GM23338 (cell line): ENCODE measurements at regions not wholly inside any gene's neighbourhood (a gene's known extent, or its start where the extent isn't known, plus 50 kb on each side); places are given as distances from the start of the nearest gene placed in this dataset.

Experiments
- ATAC-seq: fragments of 200-7000 bp; cut with Tn5 transposase; 3 replicates; pipeline ENCODE4 v1.9.1; 2020
- DNase-seq: peaks from one replicate; pipeline ENCODE4 v3.0.0-alpha.2; 2015; ENCODE audit warnings: low spot score
- H2AFZ ChIP-seq: fragments of 200-600 bp; sonication (generic); 2 replicates; pipeline ENCODE4 v1.8.0; 2016; ENCODE audit warnings: antibody characterized with exemption, mild to moderate bottlenecking, moderate library complexity
- H3F3A ChIP-seq: fragments of 200-600 bp; sonication (generic); replicated peaks from 2 replicates; pipeline ENCODE4 v1.8.0; 2017; ENCODE audit warnings: antibody characterized with exemption, mixed run types, low read depth
- H3K27ac ChIP-seq: fragments of 200-600 bp; sonication (generic); 2 replicates; pipeline ENCODE4 v1.6.1; 2016; ENCODE audit warnings: low read depth
- H3K27me3 ChIP-seq: fragments of 200-600 bp; sonication (generic); 2 replicates; pipeline ENCODE4 v1.8.0; 2016; ENCODE audit warnings: mild to moderate bottlenecking, mixed run types, moderate library complexity; ENCODE audit not compliant: insufficient read depth
- H3K36me3 ChIP-seq: fragments of 200-600 bp; sonication (generic); 2 replicates; pipeline ENCODE4 v1.8.0; 2016; ENCODE audit warnings: mild to moderate bottlenecking; ENCODE audit not compliant: insufficient read depth
- H3K4me1 ChIP-seq: fragments of 200-600 bp; sonication (generic); 2 replicates; pipeline ENCODE4 v1.8.0; 2016; ENCODE audit warnings: mild to moderate bottlenecking, moderate library complexity; ENCODE audit not compliant: insufficient read depth
- H3K4me2 ChIP-seq: fragments of 200-600 bp; sonication (generic); 2 replicates; pipeline ENCODE4 v1.7.1; 2017; ENCODE audit warnings: mixed run types
- H3K4me3 ChIP-seq: fragments of 200-600 bp; sonication (generic); 2 replicates; pipeline ENCODE4 v1.6.1; 2016; ENCODE audit warnings: mixed run types
- H3K79me2 ChIP-seq: fragments of 200-600 bp; sonication (generic); replicated peaks from 2 replicates; pipeline ENCODE4 v1.8.0; 2017; ENCODE audit warnings: mild to moderate bottlenecking; ENCODE audit not compliant: insufficient read depth
- H3K9me2 ChIP-seq: fragments of 200-600 bp; sonication (generic); 2 replicates; pipeline ENCODE4 v1.8.0; 2017; ENCODE audit not compliant: insufficient read depth
- H4K20me1 ChIP-seq: fragments of 200-600 bp; sonication (generic); replicated peaks from 2 replicates; pipeline ENCODE4 v1.8.0; 2017; ENCODE audit warnings: mild to moderate bottlenecking; ENCODE audit not compliant: insufficient read depth
- H3K27ac Mint-ChIP-seq: 2 replicates; pipeline ENCODE4 v1.8.0; 2020; ENCODE audit warnings: inconsistent platforms, mild to moderate bottlenecking, moderate library complexity, mixed read lengths
- H3K27me3 Mint-ChIP-seq: 3 replicates; pipeline ENCODE4 v1.8.0; 2022; ENCODE audit warnings: low read depth, mild to moderate bottlenecking, moderate library complexity, mixed read lengths, inconsistent platforms; ENCODE audit not compliant: insufficient read depth, poor library complexity
- H3K36me3 Mint-ChIP-seq: 3 replicates; pipeline ENCODE4 v1.8.0; 2021; ENCODE audit warnings: low read depth, mild to moderate bottlenecking, inconsistent platforms, moderate library complexity, mixed read lengths
- H3K4me1 Mint-ChIP-seq: 3 replicates; pipeline ENCODE4 v1.8.0; 2020; ENCODE audit warnings: mild to moderate bottlenecking, inconsistent platforms, mixed read lengths
- H3K4me3 Mint-ChIP-seq: 3 replicates; pipeline ENCODE4 v1.8.0; 2021; ENCODE audit warnings: moderate library complexity, mild to moderate bottlenecking, inconsistent platforms, mixed read lengths
- H3K9me3 Mint-ChIP-seq: 3 replicates; pipeline ENCODE4 v1.8.0; 2020; ENCODE audit warnings: moderate library complexity, mild to moderate bottlenecking, inconsistent platforms, mixed read lengths
- CREB1 ChIP-seq: fragments of 250-450 bp; sonication (Bioruptor Pico); IDR thresholded peaks from 2 replicates; pipeline ENCODE4 v1.5.0; 2020; ENCODE audit warnings: low read depth, mild to moderate bottlenecking, moderate library complexity
- EZH2 ChIP-seq: fragments of 200-600 bp; sonication (generic); IDR thresholded peaks from one replicate; pipeline ENCODE4 v1.8.0; 2017; ENCODE audit warnings: antibody characterized with exemption, mild to moderate bottlenecking, low read depth; ENCODE audit not compliant: unreplicated experiment
- EZH2phosphoT487 ChIP-seq: fragments of 200-600 bp; sonication (generic); IDR thresholded peaks from one replicate; pipeline ENCODE4 v1.8.1; 2018; ENCODE audit warnings: antibody characterized with exemption; ENCODE audit not compliant: unreplicated experiment
- NANOG ChIP-seq: IDR thresholded peaks from 2 replicates; pipeline ENCODE4 v1.6.1; 2016; ENCODE audit warnings: antibody characterized with exemption, borderline replicate concordance
- ZNF114 ChIP-seq: fragments of 250-450 bp; sonication (Bioruptor Pico); IDR thresholded peaks from 2 replicates; pipeline ENCODE4 v1.5.0; 2020; ENCODE audit warnings: mild to moderate bottlenecking, moderate library complexity
- ZNF331 ChIP-seq: fragments of 250-450 bp; sonication (Bioruptor Pico); IDR thresholded peaks from 2 replicates; pipeline ENCODE4 v1.5.0; 2020; ENCODE audit warnings: low read depth, mild to moderate bottlenecking, moderate library complexity
- TF ChIP-seq, protein P1 (sequence below): fragments of 250-450 bp; sonication (Bioruptor Pico); IDR thresholded peaks from 2 replicates; pipeline ENCODE4 v1.5.0; 2020; ENCODE audit warnings: mild to moderate bottlenecking, moderate library complexity
- TF ChIP-seq, protein P2 (sequence below), 2 experiments: fragments of 200-600 bp in 1 of 2; sonication (generic) in 1 of 2; conservative IDR thresholded peaks; 2 replicates each; pipeline versions ENCODE4 v1.5.1 to v1.6.1; 2016 to 2017; ENCODE audit warnings: antibody characterized with exemption in 2 of 2, low read depth in 2 of 2, mild to moderate bottlenecking in 2 of 2, moderate library complexity in 1 of 2
- TF ChIP-seq, protein P3 (sequence below): IDR thresholded peaks from one replicate; pipeline ENCODE4 v1.6.1; 2018; ENCODE audit warnings: antibody characterized with exemption; ENCODE audit not compliant: unreplicated experiment

- no peaks in the 10 kb centered on the region for H3K4me1 ChIP-seq
These were observed 255.1 kb downstream of the MAP2K6 start for GRCh38 chr17:69669441-69670178.

More at GRCh38 chr17:69669441-69670178, 255.1 kb downstream of the MAP2K6 start:
- no peak overlapping the region for H3K27ac ChIP-seq
- no peaks in the 10 kb centered on the region for H4K20me1 ChIP-seq
- DNase-seq (peak; percentile 9), ATAC-seq (no peak)
- H3K9me2 ChIP-seq: peaks cover 7% of the 10 kb centered on the region; the same call in 1 of the 2 replicates
- H3K36me3 ChIP-seq: no peaks in the 10 kb centered on the region
- Mint-ChIP-seq H3K36me3 (no peaks in the 10 kb centered on the region), H3K4me3 (no peak overlapping the region), H3K27ac (no peak overlapping the region), H3K27me3 (no peaks in the 10 kb centered on the region), H3K9me3 (no peaks in the 10 kb centered on the region; the same call in 2 of the 3 replicates), H3K4me1 (no peaks in the 10 kb centered on the region)
- no peak overlapping the region for H3K4me3 ChIP-seq
- no peaks in the 10 kb centered on the region for H3F3A ChIP-seq
- no peak overlapping the region for H2AFZ ChIP-seq
- H3K4me2 ChIP-seq: no peak overlapping the region
- no peak for TF ChIP-seq ZNF114
- TF ChIP-seq EZH2: no peak
- TF ChIP-seq NANOG: no peak
- TF ChIP-seq, protein P1, sequence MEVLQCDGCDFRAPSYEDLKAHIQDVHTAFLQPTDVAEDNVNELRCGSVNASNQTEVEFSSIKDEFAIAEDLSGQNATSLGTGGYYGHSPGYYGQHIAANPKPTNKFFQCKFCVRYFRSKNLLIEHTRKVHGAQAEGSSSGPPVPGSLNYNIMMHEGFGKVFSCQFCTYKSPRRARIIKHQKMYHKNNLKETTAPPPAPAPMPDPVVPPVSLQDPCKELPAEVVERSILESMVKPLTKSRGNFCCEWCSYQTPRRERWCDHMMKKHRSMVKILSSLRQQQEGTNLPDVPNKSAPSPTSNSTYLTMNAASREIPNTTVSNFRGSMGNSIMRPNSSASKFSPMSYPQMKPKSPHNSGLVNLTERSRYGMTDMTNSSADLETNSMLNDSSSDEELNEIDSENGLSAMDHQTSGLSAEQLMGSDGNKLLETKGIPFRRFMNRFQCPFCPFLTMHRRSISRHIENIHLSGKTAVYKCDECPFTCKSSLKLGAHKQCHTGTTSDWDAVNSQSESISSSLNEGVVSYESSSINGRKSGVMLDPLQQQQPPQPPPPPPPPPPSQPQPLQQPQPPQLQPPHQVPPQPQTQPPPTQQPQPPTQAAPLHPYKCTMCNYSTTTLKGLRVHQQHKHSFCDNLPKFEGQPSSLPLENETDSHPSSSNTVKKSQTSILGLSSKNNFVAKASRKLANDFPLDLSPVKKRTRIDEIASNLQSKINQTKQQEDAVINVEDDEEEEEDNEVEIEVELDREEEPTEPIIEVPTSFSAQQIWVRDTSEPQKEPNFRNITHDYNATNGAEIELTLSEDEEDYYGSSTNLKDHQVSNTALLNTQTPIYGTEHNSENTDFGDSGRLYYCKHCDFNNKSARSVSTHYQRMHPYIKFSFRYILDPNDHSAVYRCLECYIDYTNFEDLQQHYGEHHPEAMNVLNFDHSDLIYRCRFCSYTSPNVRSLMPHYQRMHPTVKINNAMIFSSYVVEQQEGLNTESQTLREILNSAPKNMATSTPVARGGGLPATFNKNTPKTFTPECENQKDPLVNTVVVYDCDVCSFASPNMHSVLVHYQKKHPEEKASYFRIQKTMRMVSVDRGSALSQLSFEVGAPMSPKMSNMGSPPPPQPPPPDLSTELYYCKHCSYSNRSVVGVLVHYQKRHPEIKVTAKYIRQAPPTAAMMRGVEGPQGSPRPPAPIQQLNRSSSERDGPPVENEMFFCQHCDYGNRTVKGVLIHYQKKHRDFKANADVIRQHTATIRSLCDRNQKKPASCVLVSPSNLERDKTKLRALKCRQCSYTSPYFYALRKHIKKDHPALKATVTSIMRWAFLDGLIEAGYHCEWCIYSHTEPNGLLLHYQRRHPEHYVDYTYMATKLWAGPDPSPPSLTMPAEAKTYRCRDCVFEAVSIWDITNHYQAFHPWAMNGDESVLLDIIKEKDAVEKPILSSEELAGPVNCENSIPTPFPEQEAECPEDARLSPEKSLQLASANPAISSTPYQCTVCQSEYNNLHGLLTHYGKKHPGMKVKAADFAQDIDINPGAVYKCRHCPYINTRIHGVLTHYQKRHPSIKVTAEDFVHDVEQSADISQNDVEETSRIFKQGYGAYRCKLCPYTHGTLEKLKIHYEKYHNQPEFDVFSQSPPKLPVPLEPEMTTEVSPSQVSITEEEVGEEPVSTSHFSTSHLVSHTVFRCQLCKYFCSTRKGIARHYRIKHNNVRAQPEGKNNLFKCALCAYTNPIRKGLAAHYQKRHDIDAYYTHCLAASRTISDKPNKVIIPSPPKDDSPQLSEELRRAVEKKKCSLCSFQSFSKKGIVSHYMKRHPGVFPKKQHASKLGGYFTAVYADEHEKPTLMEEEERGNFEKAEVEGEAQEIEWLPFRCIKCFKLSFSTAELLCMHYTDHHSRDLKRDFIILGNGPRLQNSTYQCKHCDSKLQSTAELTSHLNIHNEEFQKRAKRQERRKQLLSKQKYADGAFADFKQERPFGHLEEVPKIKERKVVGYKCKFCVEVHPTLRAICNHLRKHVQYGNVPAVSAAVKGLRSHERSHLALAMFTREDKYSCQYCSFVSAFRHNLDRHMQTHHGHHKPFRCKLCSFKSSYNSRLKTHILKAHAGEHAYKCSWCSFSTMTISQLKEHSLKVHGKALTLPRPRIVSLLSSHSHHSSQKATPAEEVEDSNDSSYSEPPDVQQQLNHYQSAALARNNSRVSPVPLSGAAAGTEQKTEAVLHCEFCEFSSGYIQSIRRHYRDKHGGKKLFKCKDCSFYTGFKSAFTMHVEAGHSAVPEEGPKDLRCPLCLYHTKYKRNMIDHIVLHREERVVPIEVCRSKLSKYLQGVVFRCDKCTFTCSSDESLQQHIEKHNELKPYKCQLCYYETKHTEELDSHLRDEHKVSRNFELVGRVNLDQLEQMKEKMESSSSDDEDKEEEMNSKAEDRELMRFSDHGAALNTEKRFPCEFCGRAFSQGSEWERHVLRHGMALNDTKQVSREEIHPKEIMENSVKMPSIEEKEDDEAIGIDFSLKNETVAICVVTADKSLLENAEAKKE (CRISPR knock-in tag): no peak
- TF ChIP-seq EZH2phosphoT487: no peak
- TF ChIP-seq CREB1 (CRISPR knock-in tag): no peak
- no peak for TF ChIP-seq ZNF331 (CRISPR knock-in tag)
- TF ChIP-seq, protein P2, sequence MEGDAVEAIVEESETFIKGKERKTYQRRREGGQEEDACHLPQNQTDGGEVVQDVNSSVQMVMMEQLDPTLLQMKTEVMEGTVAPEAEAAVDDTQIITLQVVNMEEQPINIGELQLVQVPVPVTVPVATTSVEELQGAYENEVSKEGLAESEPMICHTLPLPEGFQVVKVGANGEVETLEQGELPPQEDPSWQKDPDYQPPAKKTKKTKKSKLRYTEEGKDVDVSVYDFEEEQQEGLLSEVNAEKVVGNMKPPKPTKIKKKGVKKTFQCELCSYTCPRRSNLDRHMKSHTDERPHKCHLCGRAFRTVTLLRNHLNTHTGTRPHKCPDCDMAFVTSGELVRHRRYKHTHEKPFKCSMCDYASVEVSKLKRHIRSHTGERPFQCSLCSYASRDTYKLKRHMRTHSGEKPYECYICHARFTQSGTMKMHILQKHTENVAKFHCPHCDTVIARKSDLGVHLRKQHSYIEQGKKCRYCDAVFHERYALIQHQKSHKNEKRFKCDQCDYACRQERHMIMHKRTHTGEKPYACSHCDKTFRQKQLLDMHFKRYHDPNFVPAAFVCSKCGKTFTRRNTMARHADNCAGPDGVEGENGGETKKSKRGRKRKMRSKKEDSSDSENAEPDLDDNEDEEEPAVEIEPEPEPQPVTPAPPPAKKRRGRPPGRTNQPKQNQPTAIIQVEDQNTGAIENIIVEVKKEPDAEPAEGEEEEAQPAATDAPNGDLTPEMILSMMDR (conservative IDR thresholded peaks at IDR 0.05; ENCODE audit: low read depth in 2 of 2): no peak
- TF ChIP-seq, protein P3, sequence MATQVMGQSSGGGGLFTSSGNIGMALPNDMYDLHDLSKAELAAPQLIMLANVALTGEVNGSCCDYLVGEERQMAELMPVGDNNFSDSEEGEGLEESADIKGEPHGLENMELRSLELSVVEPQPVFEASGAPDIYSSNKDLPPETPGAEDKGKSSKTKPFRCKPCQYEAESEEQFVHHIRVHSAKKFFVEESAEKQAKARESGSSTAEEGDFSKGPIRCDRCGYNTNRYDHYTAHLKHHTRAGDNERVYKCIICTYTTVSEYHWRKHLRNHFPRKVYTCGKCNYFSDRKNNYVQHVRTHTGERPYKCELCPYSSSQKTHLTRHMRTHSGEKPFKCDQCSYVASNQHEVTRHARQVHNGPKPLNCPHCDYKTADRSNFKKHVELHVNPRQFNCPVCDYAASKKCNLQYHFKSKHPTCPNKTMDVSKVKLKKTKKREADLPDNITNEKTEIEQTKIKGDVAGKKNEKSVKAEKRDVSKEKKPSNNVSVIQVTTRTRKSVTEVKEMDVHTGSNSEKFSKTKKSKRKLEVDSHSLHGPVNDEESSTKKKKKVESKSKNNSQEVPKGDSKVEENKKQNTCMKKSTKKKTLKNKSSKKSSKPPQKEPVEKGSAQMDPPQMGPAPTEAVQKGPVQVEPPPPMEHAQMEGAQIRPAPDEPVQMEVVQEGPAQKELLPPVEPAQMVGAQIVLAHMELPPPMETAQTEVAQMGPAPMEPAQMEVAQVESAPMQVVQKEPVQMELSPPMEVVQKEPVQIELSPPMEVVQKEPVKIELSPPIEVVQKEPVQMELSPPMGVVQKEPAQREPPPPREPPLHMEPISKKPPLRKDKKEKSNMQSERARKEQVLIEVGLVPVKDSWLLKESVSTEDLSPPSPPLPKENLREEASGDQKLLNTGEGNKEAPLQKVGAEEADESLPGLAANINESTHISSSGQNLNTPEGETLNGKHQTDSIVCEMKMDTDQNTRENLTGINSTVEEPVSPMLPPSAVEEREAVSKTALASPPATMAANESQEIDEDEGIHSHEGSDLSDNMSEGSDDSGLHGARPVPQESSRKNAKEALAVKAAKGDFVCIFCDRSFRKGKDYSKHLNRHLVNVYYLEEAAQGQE: no peak
- H3K27me3 ChIP-seq: no peaks in the 10 kb centered on the region
- H3K79me2 ChIP-seq: no peaks in the 10 kb centered on the region
